SK-N-SH treated with all-trans-retinoic acid at 6 μM for 48 hours (cell line): ENCODE measurements at regions not wholly inside any gene's neighbourhood (a gene's known extent, or its start where the extent isn't known, plus 50 kb on each side); places are given as distances from the start of the nearest gene placed in this dataset.

Experiments
- PPARA ChIP-seq: fragments of 250-450 bp; sonication (Bioruptor Pico); IDR thresholded peaks from 2 replicates; pipeline ENCODE4 v1.5.0; 2020; ENCODE audit warnings: mild to moderate bottlenecking, borderline replicate concordance
- ZFP30 ChIP-seq: fragments of 450-650 bp; formaldehyde crosslinking; IDR thresholded peaks from 2 replicates; pipeline ENCODE4 v1.5.0; 2022; ENCODE audit warnings: mild to moderate bottlenecking, moderate library complexity

- TF ChIP-seq PPARA (CRISPR knock-in tag) (no peak), ZFP30 (no peak)
Observed at GRCh38 chr18:71336576-71337210, 1047.8 kb downstream of the SOCS6 start.
